Spleen (tissue), 7 donors: ENCODE measurements at regions not wholly inside any gene's neighbourhood (a gene's known extent, or its start where the extent isn't known, plus 50 kb on each side); places are given as distances from the start of the nearest gene placed in this dataset.

Source experiments
- POLR2A ChIP-seq, 3 donors: fragments of 450-650 bp; IDR thresholded peaks; one replicate each; pipeline ENCODE4 v1.5.1; 2017; ENCODE audit warnings: antibody characterized with exemption in 3 of 3, mild to moderate bottlenecking in 1 of 3
- POLR2AphosphoS5 ChIP-seq, 3 donors: sonication (generic); formaldehyde crosslinking; IDR thresholded peaks; one replicate each; pipeline ENCODE4 v1.5.1; 2017; ENCODE audit warnings: antibody characterized with exemption in 3 of 3
- TF ChIP-seq, protein P1 (sequence below), 11 experiments: fragments of 200-600 bp in 7 of 11; fragments of 450-650 bp in 4 of 11; sonication (generic) in 4 of 11; IDR thresholded peaks in 8 of 11; conservative IDR thresholded peaks in 3 of 11; 1 replicate in 7 of 11; 2 replicates in 4 of 11; pipeline versions ENCODE4 v1.4.0 to v1.8.0; 2016 to 2021; ENCODE audit warnings: antibody characterized with exemption in 11 of 11, inconsistent platforms in 4 of 11, mild to moderate bottlenecking in 1 of 11
- donor health status: DM: no; HTN: no; CAD: no; lungs with moderate emphysema.
- donor health status: DM: no; HTN: no; CAD: no.
- donor health status: DM: no; HTN: no; CAD: no.

DNA sequence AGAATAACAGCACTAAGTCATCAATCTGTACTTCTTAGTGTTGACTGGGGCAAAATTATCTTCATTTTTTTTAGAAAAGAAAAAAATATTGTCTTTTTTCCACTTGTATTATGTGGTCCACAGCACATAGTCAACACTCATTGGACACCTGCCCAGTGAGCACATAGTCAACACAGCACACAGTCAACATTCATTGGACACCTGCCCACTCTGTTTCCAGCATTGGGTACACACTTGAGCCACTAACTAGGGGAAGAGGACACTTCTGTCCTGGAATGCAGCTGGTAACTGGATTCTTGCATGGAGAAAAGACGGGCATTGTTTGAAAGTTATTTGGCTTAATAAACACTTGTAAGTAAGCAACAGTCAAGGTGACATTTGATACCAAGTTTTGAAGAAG, 898.2 kb downstream of the CDY2B start:
- TF ChIP-seq POLR2A (IDR thresholded peaks at IDR 0.05) = no peak
- TF ChIP-seq, protein P1, sequence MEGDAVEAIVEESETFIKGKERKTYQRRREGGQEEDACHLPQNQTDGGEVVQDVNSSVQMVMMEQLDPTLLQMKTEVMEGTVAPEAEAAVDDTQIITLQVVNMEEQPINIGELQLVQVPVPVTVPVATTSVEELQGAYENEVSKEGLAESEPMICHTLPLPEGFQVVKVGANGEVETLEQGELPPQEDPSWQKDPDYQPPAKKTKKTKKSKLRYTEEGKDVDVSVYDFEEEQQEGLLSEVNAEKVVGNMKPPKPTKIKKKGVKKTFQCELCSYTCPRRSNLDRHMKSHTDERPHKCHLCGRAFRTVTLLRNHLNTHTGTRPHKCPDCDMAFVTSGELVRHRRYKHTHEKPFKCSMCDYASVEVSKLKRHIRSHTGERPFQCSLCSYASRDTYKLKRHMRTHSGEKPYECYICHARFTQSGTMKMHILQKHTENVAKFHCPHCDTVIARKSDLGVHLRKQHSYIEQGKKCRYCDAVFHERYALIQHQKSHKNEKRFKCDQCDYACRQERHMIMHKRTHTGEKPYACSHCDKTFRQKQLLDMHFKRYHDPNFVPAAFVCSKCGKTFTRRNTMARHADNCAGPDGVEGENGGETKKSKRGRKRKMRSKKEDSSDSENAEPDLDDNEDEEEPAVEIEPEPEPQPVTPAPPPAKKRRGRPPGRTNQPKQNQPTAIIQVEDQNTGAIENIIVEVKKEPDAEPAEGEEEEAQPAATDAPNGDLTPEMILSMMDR (IDR thresholded peaks at IDR 0.05 in 8 of 11, conservative IDR thresholded peaks at IDR 0.05 in 3 of 11) = no peak
- TF ChIP-seq POLR2AphosphoS5 (IDR thresholded peaks at IDR 0.05) = no peak
